ENCODE measurements at regions not wholly inside any gene's neighbourhood (a gene's known extent, or its start where the extent isn't known, plus 50 kb on each side); places are given as distances from the start of the nearest gene placed in this dataset.

DNA sequence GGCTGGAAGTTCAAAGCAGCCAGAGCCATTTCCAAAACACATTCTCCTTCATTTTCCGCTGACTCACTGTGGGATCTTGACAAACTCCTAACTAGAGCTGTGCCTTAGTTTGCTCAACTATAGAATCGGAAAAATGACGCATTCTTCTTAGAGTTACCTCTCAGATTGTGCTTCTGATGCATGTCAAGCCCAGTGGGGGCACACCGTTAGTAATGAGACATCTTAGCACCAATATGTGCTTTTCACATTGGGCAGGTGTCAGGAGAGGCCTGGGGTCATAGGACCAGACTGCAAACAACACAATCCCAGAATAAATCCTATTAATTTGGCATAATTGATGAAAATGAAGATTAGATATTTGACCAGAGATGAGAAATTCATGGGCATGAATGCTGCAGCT lies 71.3 kb upstream of the UBE3A start:
- TF ChIP-seq POLR2A (IDR thresholded peaks at IDR 0.05) = no peak
- TF ChIP-seq, protein P1, sequence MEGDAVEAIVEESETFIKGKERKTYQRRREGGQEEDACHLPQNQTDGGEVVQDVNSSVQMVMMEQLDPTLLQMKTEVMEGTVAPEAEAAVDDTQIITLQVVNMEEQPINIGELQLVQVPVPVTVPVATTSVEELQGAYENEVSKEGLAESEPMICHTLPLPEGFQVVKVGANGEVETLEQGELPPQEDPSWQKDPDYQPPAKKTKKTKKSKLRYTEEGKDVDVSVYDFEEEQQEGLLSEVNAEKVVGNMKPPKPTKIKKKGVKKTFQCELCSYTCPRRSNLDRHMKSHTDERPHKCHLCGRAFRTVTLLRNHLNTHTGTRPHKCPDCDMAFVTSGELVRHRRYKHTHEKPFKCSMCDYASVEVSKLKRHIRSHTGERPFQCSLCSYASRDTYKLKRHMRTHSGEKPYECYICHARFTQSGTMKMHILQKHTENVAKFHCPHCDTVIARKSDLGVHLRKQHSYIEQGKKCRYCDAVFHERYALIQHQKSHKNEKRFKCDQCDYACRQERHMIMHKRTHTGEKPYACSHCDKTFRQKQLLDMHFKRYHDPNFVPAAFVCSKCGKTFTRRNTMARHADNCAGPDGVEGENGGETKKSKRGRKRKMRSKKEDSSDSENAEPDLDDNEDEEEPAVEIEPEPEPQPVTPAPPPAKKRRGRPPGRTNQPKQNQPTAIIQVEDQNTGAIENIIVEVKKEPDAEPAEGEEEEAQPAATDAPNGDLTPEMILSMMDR (IDR thresholded peaks at IDR 0.05) = no peak
